ENCODE measurements at regions not wholly inside any gene's neighbourhood (a gene's known extent, or its start where the extent isn't known, plus 50 kb on each side); places are given as distances from the start of the nearest gene placed in this dataset.

DNA sequence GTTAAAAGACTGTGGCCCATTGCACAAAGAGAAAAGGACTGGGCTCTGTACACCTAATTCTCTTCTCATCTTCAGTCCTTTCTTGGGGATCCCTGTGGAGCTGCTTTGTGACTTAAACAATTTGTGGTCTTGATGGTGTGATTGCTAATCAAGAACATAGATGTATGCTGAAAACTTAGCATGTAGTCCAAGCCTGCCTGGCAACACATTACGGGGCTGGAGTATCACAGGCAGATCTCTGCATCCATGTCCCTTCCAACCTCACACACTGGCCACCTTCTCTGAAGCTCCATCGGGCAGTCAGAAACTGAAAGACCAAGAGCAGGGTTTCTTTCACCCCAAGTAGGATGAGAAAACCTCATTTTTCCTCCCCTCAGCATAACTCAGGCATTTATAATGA is 69.6 kb upstream of the ARGLU1 start:
- ChIA-PET POLR2A (no interaction called here), CTCF (no interaction called here), RAD21 (ENCODE audit: low non-redundant PET in 1 of 2, low total read pairs in 2 of 2, uncharacterized antibody in 2 of 2, unreplicated experiment in 2 of 2) (no interaction called here)
- Histone ChIP-seq H3K27ac (ENCODE audit: low read depth, low read length) (no peak overlapping the region), H3K4me2 (ENCODE audit: low read length) (no peak overlapping the region), H3K9me2 (ENCODE audit: insufficient read depth) (no peaks in the 10 kb centered on the region), H3K4me1 (ENCODE audit: control insufficient read depth in 1 of 2, insufficient read depth in 2 of 2, low read length in 2 of 2) (no peaks in the 10 kb centered on the region), H3K4me3 (replicated peaks in 1 of 2; ENCODE audit: low read depth in 1 of 2, low read length in 2 of 2) (no peak overlapping the region), H3K9ac (ENCODE audit: low read length) (no peak overlapping the region), H4K20me1 (ENCODE audit: insufficient read depth) (no peaks in the 10 kb centered on the region; the same call in 1 of the 2 replicates), H3K9me3 (ENCODE audit: control insufficient read depth in 1 of 2, insufficient read depth in 1 of 2, low read depth in 1 of 2, low read length in 2 of 2) (no peaks in the 10 kb centered on the region), H2AFZ (ENCODE audit: low read depth, low read length, poor library complexity, severe bottlenecking) (no peak overlapping the region), H3K27me3 (ENCODE audit: insufficient read depth, low read length) (no peaks in the 10 kb centered on the region; the same call in 1 of the 2 replicates), H3K36me3 (ENCODE audit: control insufficient read depth in 1 of 2, insufficient read depth in 2 of 2, low read length in 2 of 2) (no peaks in the 10 kb centered on the region), H3K79me2 (ENCODE audit: insufficient read depth, low read length) (no peaks in the 10 kb centered on the region)
- intact Hi-C loops (cut with micrococcal nuclease) = no loop called here
- TF ChIP-seq, protein P1, sequence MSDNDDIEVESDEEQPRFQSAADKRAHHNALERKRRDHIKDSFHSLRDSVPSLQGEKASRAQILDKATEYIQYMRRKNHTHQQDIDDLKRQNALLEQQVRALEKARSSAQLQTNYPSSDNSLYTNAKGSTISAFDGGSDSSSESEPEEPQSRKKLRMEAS (IDR thresholded peaks at IDR 0.05) = no peak
- no peak for TF ChIP-seq POLR2AphosphoS5 (IDR thresholded peaks at IDR 0.05; ENCODE audit: low read depth, low read length)
- no peak for TF ChIP-seq FOSL1 (IDR thresholded peaks at IDR 0.05; ENCODE audit: low read depth)
- TF ChIP-seq, protein P2, sequence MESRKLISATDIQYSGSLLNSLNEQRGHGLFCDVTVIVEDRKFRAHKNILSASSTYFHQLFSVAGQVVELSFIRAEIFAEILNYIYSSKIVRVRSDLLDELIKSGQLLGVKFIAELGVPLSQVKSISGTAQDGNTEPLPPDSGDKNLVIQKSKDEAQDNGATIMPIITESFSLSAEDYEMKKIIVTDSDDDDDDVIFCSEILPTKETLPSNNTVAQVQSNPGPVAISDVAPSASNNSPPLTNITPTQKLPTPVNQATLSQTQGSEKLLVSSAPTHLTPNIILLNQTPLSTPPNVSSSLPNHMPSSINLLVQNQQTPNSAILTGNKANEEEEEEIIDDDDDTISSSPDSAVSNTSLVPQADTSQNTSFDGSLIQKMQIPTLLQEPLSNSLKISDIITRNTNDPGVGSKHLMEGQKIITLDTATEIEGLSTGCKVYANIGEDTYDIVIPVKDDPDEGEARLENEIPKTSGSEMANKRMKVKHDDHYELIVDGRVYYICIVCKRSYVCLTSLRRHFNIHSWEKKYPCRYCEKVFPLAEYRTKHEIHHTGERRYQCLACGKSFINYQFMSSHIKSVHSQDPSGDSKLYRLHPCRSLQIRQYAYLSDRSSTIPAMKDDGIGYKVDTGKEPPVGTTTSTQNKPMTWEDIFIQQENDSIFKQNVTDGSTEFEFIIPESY (IDR thresholded peaks at IDR 0.05; ENCODE audit: extremely low read depth, insufficient replicate concordance, low read length) = no peak
- TF ChIP-seq CEBPB (IDR thresholded peaks at IDR 0.05; ENCODE audit: low read depth) = no peak
- no peak for TF ChIP-seq SP1 (IDR thresholded peaks at IDR 0.05; ENCODE audit: low read depth)
- no peak for TF ChIP-seq EZH2phosphoT487 (IDR thresholded peaks at IDR 0.05; ENCODE audit: borderline replicate concordance)
- TF ChIP-seq TCF7L2 (IDR thresholded peaks at IDR 0.05; ENCODE audit: borderline replicate concordance, extremely low read depth, insufficient read depth, insufficient read length) = no peak
- no peak for TF ChIP-seq JUND (IDR thresholded peaks at IDR 0.05)
- no peak for TF ChIP-seq EGR1 (IDR thresholded peaks at IDR 0.05; ENCODE audit: low read depth)
- TF ChIP-seq CBX3 (IDR thresholded peaks at IDR 0.05; ENCODE audit: low read depth) = no peak
- TF ChIP-seq YY1 (IDR thresholded peaks at IDR 0.05; ENCODE audit: extremely low read depth, insufficient replicate concordance, low read depth, low read length) = no peak
- TF ChIP-seq, protein P3, sequence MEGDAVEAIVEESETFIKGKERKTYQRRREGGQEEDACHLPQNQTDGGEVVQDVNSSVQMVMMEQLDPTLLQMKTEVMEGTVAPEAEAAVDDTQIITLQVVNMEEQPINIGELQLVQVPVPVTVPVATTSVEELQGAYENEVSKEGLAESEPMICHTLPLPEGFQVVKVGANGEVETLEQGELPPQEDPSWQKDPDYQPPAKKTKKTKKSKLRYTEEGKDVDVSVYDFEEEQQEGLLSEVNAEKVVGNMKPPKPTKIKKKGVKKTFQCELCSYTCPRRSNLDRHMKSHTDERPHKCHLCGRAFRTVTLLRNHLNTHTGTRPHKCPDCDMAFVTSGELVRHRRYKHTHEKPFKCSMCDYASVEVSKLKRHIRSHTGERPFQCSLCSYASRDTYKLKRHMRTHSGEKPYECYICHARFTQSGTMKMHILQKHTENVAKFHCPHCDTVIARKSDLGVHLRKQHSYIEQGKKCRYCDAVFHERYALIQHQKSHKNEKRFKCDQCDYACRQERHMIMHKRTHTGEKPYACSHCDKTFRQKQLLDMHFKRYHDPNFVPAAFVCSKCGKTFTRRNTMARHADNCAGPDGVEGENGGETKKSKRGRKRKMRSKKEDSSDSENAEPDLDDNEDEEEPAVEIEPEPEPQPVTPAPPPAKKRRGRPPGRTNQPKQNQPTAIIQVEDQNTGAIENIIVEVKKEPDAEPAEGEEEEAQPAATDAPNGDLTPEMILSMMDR (IDR thresholded peaks at IDR 0.05 in 2 of 3, conservative IDR thresholded peaks at IDR 0.05 in 1 of 3; ENCODE audit: borderline replicate concordance in 1 of 3, insufficient read depth in 1 of 3, low read depth in 2 of 3, low read length in 2 of 3) = no peak
- no peak for TF ChIP-seq EZH2 (IDR thresholded peaks at IDR 0.05)
- TF ChIP-seq, protein P4, sequence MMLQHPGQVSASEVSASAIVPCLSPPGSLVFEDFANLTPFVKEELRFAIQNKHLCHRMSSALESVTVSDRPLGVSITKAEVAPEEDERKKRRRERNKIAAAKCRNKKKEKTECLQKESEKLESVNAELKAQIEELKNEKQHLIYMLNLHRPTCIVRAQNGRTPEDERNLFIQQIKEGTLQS (IDR thresholded peaks at IDR 0.05) = no peak
- TF ChIP-seq SIN3A (IDR thresholded peaks at IDR 0.05; ENCODE audit: low read depth) = no peak
- no peak for TF ChIP-seq ZNF274 (IDR thresholded peaks at IDR 0.05; ENCODE audit: low read depth, low read length)
- no peak for TF ChIP-seq RAD21 (IDR thresholded peaks at IDR 0.05; ENCODE audit: low read depth)
- no peak for TF ChIP-seq POLR2A (IDR thresholded peaks at IDR 0.05; ENCODE audit: borderline replicate concordance, extremely low read depth, insufficient read depth, insufficient read length)
- BruUV-seq (replicated peaks) = no TSS peak
- DNase-seq (ENCODE audit: low read depth, low spot score) (no peak), ATAC-seq (no peak)
